Suprapubic skin (tissue), 4 donors: ENCODE measurements at regions not wholly inside any gene's neighbourhood (a gene's known extent, or its start where the extent isn't known, plus 50 kb on each side); places are given as distances from the start of the nearest gene placed in this dataset.

Experiments used
- CTCF ChIP-seq, 2 donors: fragments of 200-600 bp in 1 of 2; fragments of 450-650 bp in 1 of 2; sonication (generic) in 1 of 2; IDR thresholded peaks; one replicate each; pipeline ENCODE4 v1.5.1; 2016 to 2019; ENCODE audit warnings: antibody characterized with exemption in 2 of 2, mild to moderate bottlenecking in 1 of 2, moderate library complexity in 1 of 2
- EP300 ChIP-seq: sonication (generic); formaldehyde crosslinking; IDR thresholded peaks from one replicate; pipeline ENCODE4 v1.6.1; 2017; ENCODE audit warnings: antibody characterized with exemption
- POLR2A ChIP-seq, 2 donors: fragments of 450-650 bp; IDR thresholded peaks; one replicate each; pipeline ENCODE4 v1.6.1; 2017; ENCODE audit warnings: antibody characterized with exemption in 2 of 2, mild to moderate bottlenecking in 2 of 2, moderate library complexity in 2 of 2
- POLR2AphosphoS5 ChIP-seq, 3 donors: sonication (generic); formaldehyde crosslinking; IDR thresholded peaks; one replicate each; pipeline ENCODE4 v1.6.1; 2017; ENCODE audit warnings: antibody characterized with exemption in 3 of 3

- TF ChIP-seq POLR2AphosphoS5 (IDR thresholded peaks at IDR 0.05) = no peak
- no peak for TF ChIP-seq CTCF (IDR thresholded peaks at IDR 0.05)
- TF ChIP-seq POLR2A (IDR thresholded peaks at IDR 0.05) = no peak
- no peak for TF ChIP-seq EP300
Observed at GRCh38 chr3:124149771-124150170, 157.8 kb upstream of the ROPN1 start.
